GM12878 (cell line): ENCODE measurements at regions not wholly inside any gene's neighbourhood (a gene's known extent, or its start where the extent isn't known, plus 50 kb on each side); places are given as distances from the start of the nearest gene placed in this dataset.

Source experiments
- CBFB ChIP-seq: IDR thresholded peaks from 2 replicates; pipeline ENCODE4 v1.6.1; 2016; ENCODE audit warnings: antibody characterized with exemption, low read depth
- CHD2 ChIP-seq: IDR thresholded peaks from 2 replicates; pipeline ENCODE4 v1.6.1; 2011; ENCODE audit warnings: low read depth, low read length, improper control_type of control experiment, borderline replicate concordance
- CHD4 ChIP-seq: fragments of 200-600 bp; sonication (generic); IDR thresholded peaks from 2 replicates; pipeline ENCODE4 v1.6.1; 2016; ENCODE audit warnings: mild to moderate bottlenecking
- FOXK2 ChIP-seq: fragments of 450-650 bp; IDR thresholded peaks from 2 replicates; pipeline ENCODE4 v1.6.1; 2017; ENCODE audit warnings: mild to moderate bottlenecking, moderate library complexity
- HCFC1 ChIP-seq: fragments of 150-350 bp; IDR thresholded peaks from 2 replicates; pipeline ENCODE4 v1.6.1; 2014; ENCODE audit warnings: low read length
- HDGF ChIP-seq: fragments of 450-650 bp; IDR thresholded peaks from 2 replicates; pipeline ENCODE4 v1.6.1; 2016; ENCODE audit warnings: antibody characterized with exemption
- IRF4 ChIP-seq: IDR thresholded peaks from 2 replicates; pipeline ENCODE4 v1.6.1; 2011; ENCODE audit warnings: low read depth, low read length
- MEF2A ChIP-seq: IDR thresholded peaks from 2 replicates; pipeline ENCODE4 v1.6.1; 2011; ENCODE audit warnings: low read depth, mild to moderate bottlenecking, low read length, moderate library complexity; ENCODE audit not compliant: insufficient read depth
- MLLT1 ChIP-seq: fragments of 450-650 bp; IDR thresholded peaks from 2 replicates; pipeline ENCODE4 v1.6.1; 2016; ENCODE audit warnings: mild to moderate bottlenecking
- NBN ChIP-seq: fragments of 450-650 bp; IDR thresholded peaks from 2 replicates; pipeline ENCODE4 v1.6.1; 2016
- NR2C1 ChIP-seq: fragments of 450-650 bp; IDR thresholded peaks from 2 replicates; pipeline ENCODE4 v1.6.1; 2017; ENCODE audit warnings: antibody characterized with exemption, mild to moderate bottlenecking, moderate library complexity
- PAX5 ChIP-seq: IDR thresholded peaks from 2 replicates; pipeline ENCODE4 v1.6.1; 2011; ENCODE audit warnings: low read depth, low read length, borderline replicate concordance
- PML ChIP-seq: IDR thresholded peaks from 2 replicates; pipeline ENCODE4 v1.6.1; 2012; ENCODE audit warnings: low read length, inconsistent platforms
- POLR2A ChIP-seq: IDR thresholded peaks from 2 replicates; pipeline ENCODE4 v1.6.1; 2011; ENCODE audit warnings: low read depth, mild to moderate bottlenecking, low read length
- POU2F2 ChIP-seq: IDR thresholded peaks from 3 replicates; pipeline ENCODE4 v1.6.1; 2011; ENCODE audit warnings: low read depth, mild to moderate bottlenecking, low read length, borderline replicate concordance
- RAD51 ChIP-seq: fragments of 450-650 bp; IDR thresholded peaks from 2 replicates; pipeline ENCODE4 v1.6.1; 2016; ENCODE audit warnings: moderate library complexity, mild to moderate bottlenecking, inconsistent platforms
- RELB ChIP-seq: fragments of 450-650 bp; IDR thresholded peaks from 2 replicates; pipeline ENCODE4 v1.6.1; 2017; ENCODE audit warnings: low read depth, mild to moderate bottlenecking, moderate library complexity
- SMARCA5 ChIP-seq: fragments of 450-650 bp; IDR thresholded peaks from 2 replicates; pipeline ENCODE4 v1.6.1; 2017; ENCODE audit warnings: mild to moderate bottlenecking
- SP1 ChIP-seq: IDR thresholded peaks from one replicate; pipeline ENCODE4 v1.6.1; 2011; ENCODE audit warnings: low read depth, low read length
- SPI1 ChIP-seq: IDR thresholded peaks from 2 replicates; pipeline ENCODE4 v1.6.1; 2011; ENCODE audit warnings: low read depth, mild to moderate bottlenecking, low read length, moderate library complexity, borderline replicate concordance; ENCODE audit not compliant: insufficient read depth
- STAT3 ChIP-seq: IDR thresholded peaks from 2 replicates; pipeline ENCODE4 v1.6.1; 2011; ENCODE audit warnings: low read depth, low read length, improper control_type of control experiment
- TAF1 ChIP-seq: IDR thresholded peaks from 2 replicates; pipeline ENCODE4 v1.6.1; 2011; ENCODE audit warnings: mild to moderate bottlenecking, low read depth, low read length, borderline replicate concordance
- ZNF207 ChIP-seq: fragments of 450-650 bp; IDR thresholded peaks from 2 replicates; pipeline ENCODE4 v1.6.1; 2014; ENCODE audit warnings: antibody characterized with exemption, mild to moderate bottlenecking, borderline replicate concordance
- ZNF274 ChIP-seq: IDR thresholded peaks from one replicate; pipeline ENCODE4 v1.8.0; 2011; ENCODE audit not compliant: insufficient read length, insufficient read depth
- TF ChIP-seq, protein P1 (sequence below): IDR thresholded peaks from 2 replicates; pipeline ENCODE4 v1.6.1; 2012; ENCODE audit warnings: low read depth, low read length, improper control_type of control experiment
- TF ChIP-seq, protein P2 (sequence below), 3 experiments: IDR thresholded peaks in 2 of 3; conservative IDR thresholded peaks in 1 of 3; 2 replicates each; pipeline ENCODE4 v1.5.1; 2011; ENCODE audit warnings: low read depth in 3 of 3, low read length in 3 of 3, mild to moderate bottlenecking in 3 of 3, control low read depth in 2 of 3, moderate library complexity in 2 of 3, inconsistent platforms in 1 of 3, mixed read lengths in 1 of 3; ENCODE audit not compliant: control insufficient read depth in 2 of 3, insufficient read depth in 1 of 3; ENCODE audit errors: extremely low read depth in 1 of 3

GRCh38 chr6:149140137-149140909 is 177.2 kb upstream of the TAB2 start (continued):
- TF ChIP-seq CHD4 (no peak), MEF2A (no peak), HCFC1 (no peak), PML (no peak), ZNF274 (no peak), RELB (peak; percentile 55; the same call in 1 of the 2 replicates), POLR2A (peak; percentile 72), RAD51 (no peak), NR2C1 (no peak), SPI1 (no peak), SP1 (peak; percentile 12), IRF4 (no peak; the same call in 1 of the 2 replicates), SMARCA5 (no peak; the same call in 1 of the 2 replicates), TAF1 (peak; percentile 68; the same call in 1 of the 2 replicates), POU2F2 (peak; percentile 89), HDGF (no peak), NBN (peak; percentile 75), STAT3 (no peak), FOXK2 (no peak), CBFB (0 out of 2 replicates have a peak, but pooled peaks have one; percentile 19), MLLT1 (peak; percentile 44; the same call in 1 of the 2 replicates), ZNF207 (no peak), PAX5 (0 out of 2 replicates have a peak, but pooled peaks have one; percentile 49), CHD2 (0 out of 2 replicates have a peak, but pooled peaks have one; percentile 44)
- TF ChIP-seq, protein P1, sequence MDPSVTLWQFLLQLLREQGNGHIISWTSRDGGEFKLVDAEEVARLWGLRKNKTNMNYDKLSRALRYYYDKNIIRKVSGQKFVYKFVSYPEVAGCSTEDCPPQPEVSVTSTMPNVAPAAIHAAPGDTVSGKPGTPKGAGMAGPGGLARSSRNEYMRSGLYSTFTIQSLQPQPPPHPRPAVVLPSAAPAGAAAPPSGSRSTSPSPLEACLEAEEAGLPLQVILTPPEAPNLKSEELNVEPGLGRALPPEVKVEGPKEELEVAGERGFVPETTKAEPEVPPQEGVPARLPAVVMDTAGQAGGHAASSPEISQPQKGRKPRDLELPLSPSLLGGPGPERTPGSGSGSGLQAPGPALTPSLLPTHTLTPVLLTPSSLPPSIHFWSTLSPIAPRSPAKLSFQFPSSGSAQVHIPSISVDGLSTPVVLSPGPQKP, result no peak
- TF ChIP-seq, protein P2, sequence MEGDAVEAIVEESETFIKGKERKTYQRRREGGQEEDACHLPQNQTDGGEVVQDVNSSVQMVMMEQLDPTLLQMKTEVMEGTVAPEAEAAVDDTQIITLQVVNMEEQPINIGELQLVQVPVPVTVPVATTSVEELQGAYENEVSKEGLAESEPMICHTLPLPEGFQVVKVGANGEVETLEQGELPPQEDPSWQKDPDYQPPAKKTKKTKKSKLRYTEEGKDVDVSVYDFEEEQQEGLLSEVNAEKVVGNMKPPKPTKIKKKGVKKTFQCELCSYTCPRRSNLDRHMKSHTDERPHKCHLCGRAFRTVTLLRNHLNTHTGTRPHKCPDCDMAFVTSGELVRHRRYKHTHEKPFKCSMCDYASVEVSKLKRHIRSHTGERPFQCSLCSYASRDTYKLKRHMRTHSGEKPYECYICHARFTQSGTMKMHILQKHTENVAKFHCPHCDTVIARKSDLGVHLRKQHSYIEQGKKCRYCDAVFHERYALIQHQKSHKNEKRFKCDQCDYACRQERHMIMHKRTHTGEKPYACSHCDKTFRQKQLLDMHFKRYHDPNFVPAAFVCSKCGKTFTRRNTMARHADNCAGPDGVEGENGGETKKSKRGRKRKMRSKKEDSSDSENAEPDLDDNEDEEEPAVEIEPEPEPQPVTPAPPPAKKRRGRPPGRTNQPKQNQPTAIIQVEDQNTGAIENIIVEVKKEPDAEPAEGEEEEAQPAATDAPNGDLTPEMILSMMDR (IDR thresholded peaks at IDR 0.05 in 2 of 3, conservative IDR thresholded peaks at IDR 0.05 in 1 of 3; ENCODE audit: control insufficient read depth in 2 of 3, extremely low read depth in 1 of 3, insufficient read depth in 1 of 3, low read depth in 3 of 3, low read length in 3 of 3), result no peak
